K562 (cell line): ENCODE measurements at regions not wholly inside any gene's neighbourhood (a gene's known extent, or its start where the extent isn't known, plus 50 kb on each side); places are given as distances from the start of the nearest gene placed in this dataset.

Experiments used
- ATAC-seq: fragments of 200-7000 bp; cut with Tn5 transposase; 3 replicates; pipeline ENCODE4 v1.9.1; 2020; ENCODE audit warnings: moderate library complexity
- BruUV-seq: library from RNA; stranded (reverse); fragments of 400-500 nt; replicated peaks from 2 replicates; lab custom pipeline; 2021; lab: Mats Ljungman, UMichigan
- CTCF ChIA-PET: fragments of 300-600 bp; formaldehyde crosslinking; extraction: SDS; loops from one replicate; lab custom pipeline; 2021; ENCODE audit warnings: low intra/inter-chr PET ratio; lab: Yijun Ruan, JAX
- POLR2A ChIA-PET: fragments of 300-600, 350-650 bp; sonication (Branson Sonifier 250); formaldehyde crosslinking; extraction: SDS; loops from one replicate; lab custom pipeline; 2021; ENCODE audit warnings: antibody characterized with exemption, inconsistent platforms; lab: Yijun Ruan, JAX
- DNase-seq, 4 experiments: peaks; one replicate each; pipeline versions ENCODE4 v3.0.0 to v3.0.0-alpha.2; 2011 to 2018; ENCODE audit warnings: low spot score in 3 of 4, mixed read lengths in 3 of 4; ENCODE audit errors: extremely low read depth in 1 of 4
- FAIRE-seq: peaks from 2 replicates; lab custom pipeline; 2011; peaks lifted over from hg19 to GRCh38; lab: Jason Lieb, UNC
- H2AFZ ChIP-seq: 2 replicates; pipeline ENCODE4 v1.6.0; 2011; ENCODE audit warnings: low read depth, low read length, control low read depth, inconsistent platforms
- H3K27ac ChIP-seq: fragments of 200-600 bp; 3 replicates; pipeline ENCODE4 v1.8.0; 2011; ENCODE audit warnings: low read depth, mild to moderate bottlenecking, control low read depth, inconsistent platforms, low read length, moderate library complexity, mixed read lengths; ENCODE audit errors: extremely low read depth
- H3K27me3 ChIP-seq, 2 experiments: fragments of 300-600 bp in 1 of 2; 2 replicates in 1 of 2; 3 replicates in 1 of 2; pipeline versions ENCODE4 v1.6.0 to v1.8.0; 2011; ENCODE audit warnings: inconsistent platforms in 2 of 2, low read length in 2 of 2, mild to moderate bottlenecking in 1 of 2, mixed read lengths in 1 of 2, moderate library complexity in 1 of 2; ENCODE audit not compliant: control insufficient read depth in 2 of 2, insufficient read depth in 2 of 2
- H3K36me3 ChIP-seq: fragments of 300-600 bp; 3 replicates; pipeline ENCODE4 v1.8.0; 2011; ENCODE audit warnings: mild to moderate bottlenecking, low read length, inconsistent platforms; ENCODE audit not compliant: control insufficient read depth, insufficient read depth
- H3K4me1 ChIP-seq, 2 experiments: fragments of 200-600 bp in 1 of 2; replicated peaks in 1 of 2; 2 replicates in 1 of 2; 3 replicates in 1 of 2; pipeline versions ENCODE4 v1.5.1 to v1.8.0; 2011; ENCODE audit warnings: inconsistent platforms in 2 of 2, low read length in 2 of 2, mild to moderate bottlenecking in 1 of 2, mixed read lengths in 1 of 2, moderate library complexity in 1 of 2; ENCODE audit not compliant: control insufficient read depth in 2 of 2, insufficient read depth in 2 of 2
- H3K4me2 ChIP-seq: 2 replicates; pipeline ENCODE4 v1.6.1; 2011; ENCODE audit warnings: low read length, control low read depth, inconsistent platforms, mixed read lengths; ENCODE audit not compliant: insufficient read depth
- H3K4me3 ChIP-seq: fragments of 200-600 bp; sonication (generic), shearing (Covaris generic); 2 replicates; pipeline ENCODE4 v1.5.1; 2016; ENCODE audit warnings: control low read depth, inconsistent platforms
- H3K79me2 ChIP-seq: fragments of 200-600 bp; 3 replicates; pipeline ENCODE4 v1.8.0; 2011; ENCODE audit warnings: low read length, inconsistent platforms; ENCODE audit not compliant: control insufficient read depth, insufficient read depth
- H3K9ac ChIP-seq, 2 experiments: 2 replicates each; pipeline versions ENCODE4 v1.6.0 to v1.6.1; 2011; ENCODE audit warnings: low read depth in 2 of 2, low read length in 2 of 2, control low read depth in 1 of 2, inconsistent platforms in 1 of 2, mild to moderate bottlenecking in 1 of 2, mixed read lengths in 1 of 2; ENCODE audit not compliant: insufficient read depth in 1 of 2
- H3K9me1 ChIP-seq: one replicate; pipeline ENCODE4 v1.6.0; 2011; ENCODE audit warnings: inconsistent platforms, mild to moderate bottlenecking, low read length, moderate library complexity; ENCODE audit not compliant: control insufficient read depth, insufficient read depth
- H3K9me3 ChIP-seq: replicated peaks from 2 replicates; pipeline ENCODE4 v1.5.1; 2011; ENCODE audit warnings: low read depth, low read length, inconsistent platforms; ENCODE audit not compliant: control insufficient read depth, insufficient read depth
- H4K20me1 ChIP-seq: replicated peaks from 2 replicates; pipeline ENCODE4 v1.6.1; 2011; ENCODE audit warnings: low read length, inconsistent platforms, mixed read lengths; ENCODE audit not compliant: control insufficient read depth, insufficient read depth
- BRF2 ChIP-seq: IDR thresholded peaks from 3 replicates; pipeline ENCODE4 v1.6.1; 2011; ENCODE audit warnings: borderline replicate concordance, mild to moderate bottlenecking; ENCODE audit not compliant: insufficient read length, insufficient read depth
- C11orf30 ChIP-seq: fragments of 450-650 bp; IDR thresholded peaks from 2 replicates; pipeline ENCODE4 v1.6.1; 2016; ENCODE audit warnings: low read depth, mild to moderate bottlenecking
- KLF13 ChIP-seq: fragments of 450-650 bp; IDR thresholded peaks from 2 replicates; pipeline ENCODE4 v1.6.1; 2016; ENCODE audit warnings: missing genetic modification characterization, low read depth, mild to moderate bottlenecking, missing compliant biosample characterization, moderate library complexity, borderline replicate concordance
- MIER1 ChIP-seq: fragments of 450-650 bp; IDR thresholded peaks from 2 replicates; pipeline ENCODE4 v1.6.1; 2016; ENCODE audit warnings: antibody characterized with exemption, mild to moderate bottlenecking, low read depth
- NFIC ChIP-seq: fragments of 450-650 bp; IDR thresholded peaks from 2 replicates; pipeline ENCODE4 v1.6.1; 2017; ENCODE audit warnings: mild to moderate bottlenecking, inconsistent platforms
- NR2C1 ChIP-seq, 2 experiments: fragments of 450-650 bp; IDR thresholded peaks; 2 replicates each; pipeline ENCODE4 v1.6.1; 2017; ENCODE audit warnings: mild to moderate bottlenecking in 2 of 2, antibody characterized with exemption in 1 of 2, inconsistent platforms in 1 of 2, missing compliant biosample characterization in 1 of 2, missing genetic modification characterization in 1 of 2
- RBM25 ChIP-seq: fragments of 200-400 bp; formaldehyde crosslinking; IDR thresholded peaks from 2 replicates; pipeline ENCODE4 v1.6.1; 2018; ENCODE audit warnings: low read length, low read depth, moderate library complexity; ENCODE audit not compliant: severe bottlenecking
- SAFB2 ChIP-seq: fragments of 200-400 bp; formaldehyde crosslinking; IDR thresholded peaks from 2 replicates; pipeline ENCODE4 v1.6.1; 2018; ENCODE audit warnings: borderline replicate concordance, low read length, low read depth, moderate library complexity; ENCODE audit not compliant: severe bottlenecking
- STAG1 ChIP-seq: sonication (generic); formaldehyde crosslinking; IDR thresholded peaks from 2 replicates; pipeline ENCODE4 v1.5.0; 2020; ENCODE audit warnings: missing genetic modification reagents, borderline replicate concordance
- TGIF2 ChIP-seq: sonication (generic); formaldehyde crosslinking; IDR thresholded peaks from 2 replicates; pipeline ENCODE4 v1.8.1; 2022; ENCODE audit warnings: mild to moderate bottlenecking, missing genetic modification reagents, moderate library complexity
- ZNF507 ChIP-seq: conservative IDR thresholded peaks from 2 replicates; pipeline ENCODE4 v1.6.1; 2017; ENCODE audit warnings: missing genetic modification characterization, missing compliant biosample characterization
- WGBS: fragments of 100-300 bp; shearing (Covaris generic); methylation state at CpG from one replicate; pipeline ENCODE4 v1.1.6; 2016; ENCODE audit warnings: low coverage, mixed read lengths; ENCODE audit not compliant: insufficient coverage; ENCODE audit errors: missing lambda C conversion rate; 5-methylcytosine and 5-hydroxymethylcytosine counted together
- in situ Hi-C: fragments of 300-500 bp; cut with MboI; formaldehyde crosslinking; loops from 4 replicates; pipeline ENCODE4 v1.15.0; 2018; ENCODE audit warnings: inconsistent platforms, mixed read lengths
- intact Hi-C: fragments of 100-400 bp; cut with micrococcal nuclease; formaldehyde crosslinking; loops from 2 replicates; pipeline ENCODE4 v1.14.2; 2022
- TF ChIP-seq, protein P1 (sequence below): fragments of 250-450 bp; sonication (Bioruptor Pico); IDR thresholded peaks from 2 replicates; pipeline ENCODE4 v1.4.0; 2020

GRCh38 chr17:33363475-33363874 is 70.4 kb upstream of the ASIC2 start (continued):
- TF ChIP-seq KLF13 (tag) (no peak), STAG1 (CRISPR knock-in tag) (no peak), C11orf30 (no peak), NFIC (no peak), TGIF2 (CRISPR knock-in tag) (no peak), NR2C1 (IDR thresholded peaks at IDR 0.05) (no peak), NR2C1 (tag; IDR thresholded peaks at IDR 0.05) (no peak)

GRCh38 chr17:33366960-33367359 is 73.9 kb upstream of the ASIC2 start:
- ChIA-PET POLR2A (interaction anchor here (0.7 kb wide), 1 partner anchor 17 kb away, joined by 3 read pairs; no protein-coding TSS in a partner anchor), CTCF (no interaction called here)
- no peak overlapping the region for H2AFZ ChIP-seq
- intact Hi-C loops (no loop called here), in situ Hi-C loops (no loop called here)
- H3K9me1 ChIP-seq, result no peaks in the 10 kb centered on the region
- DNase-seq, result no peak
- no peak for FAIRE-seq
- no TSS peak for BruUV-seq
- H4K20me1 ChIP-seq, result no peaks in the 10 kb centered on the region; the same call in 1 of the 2 replicates
- H3K9ac ChIP-seq, result no peak overlapping the region
- no peaks in the 10 kb centered on the region for H3K27me3 ChIP-seq
- no peak for ATAC-seq
- no peaks in the 10 kb centered on the region for H3K79me2 ChIP-seq
- no peak overlapping the region for H3K27ac ChIP-seq
- no peaks in the 10 kb centered on the region for H3K9me3 ChIP-seq
- WGBS, result 0% methylated on average over 4 of the region's 4 CpGs
- no peaks in the 10 kb centered on the region for H3K36me3 ChIP-seq
- H3K4me2 ChIP-seq, result no peak overlapping the region
- no peak overlapping the region for H3K4me3 ChIP-seq
- no peaks in the 10 kb centered on the region for H3K4me1 ChIP-seq
- TF ChIP-seq, protein P1, sequence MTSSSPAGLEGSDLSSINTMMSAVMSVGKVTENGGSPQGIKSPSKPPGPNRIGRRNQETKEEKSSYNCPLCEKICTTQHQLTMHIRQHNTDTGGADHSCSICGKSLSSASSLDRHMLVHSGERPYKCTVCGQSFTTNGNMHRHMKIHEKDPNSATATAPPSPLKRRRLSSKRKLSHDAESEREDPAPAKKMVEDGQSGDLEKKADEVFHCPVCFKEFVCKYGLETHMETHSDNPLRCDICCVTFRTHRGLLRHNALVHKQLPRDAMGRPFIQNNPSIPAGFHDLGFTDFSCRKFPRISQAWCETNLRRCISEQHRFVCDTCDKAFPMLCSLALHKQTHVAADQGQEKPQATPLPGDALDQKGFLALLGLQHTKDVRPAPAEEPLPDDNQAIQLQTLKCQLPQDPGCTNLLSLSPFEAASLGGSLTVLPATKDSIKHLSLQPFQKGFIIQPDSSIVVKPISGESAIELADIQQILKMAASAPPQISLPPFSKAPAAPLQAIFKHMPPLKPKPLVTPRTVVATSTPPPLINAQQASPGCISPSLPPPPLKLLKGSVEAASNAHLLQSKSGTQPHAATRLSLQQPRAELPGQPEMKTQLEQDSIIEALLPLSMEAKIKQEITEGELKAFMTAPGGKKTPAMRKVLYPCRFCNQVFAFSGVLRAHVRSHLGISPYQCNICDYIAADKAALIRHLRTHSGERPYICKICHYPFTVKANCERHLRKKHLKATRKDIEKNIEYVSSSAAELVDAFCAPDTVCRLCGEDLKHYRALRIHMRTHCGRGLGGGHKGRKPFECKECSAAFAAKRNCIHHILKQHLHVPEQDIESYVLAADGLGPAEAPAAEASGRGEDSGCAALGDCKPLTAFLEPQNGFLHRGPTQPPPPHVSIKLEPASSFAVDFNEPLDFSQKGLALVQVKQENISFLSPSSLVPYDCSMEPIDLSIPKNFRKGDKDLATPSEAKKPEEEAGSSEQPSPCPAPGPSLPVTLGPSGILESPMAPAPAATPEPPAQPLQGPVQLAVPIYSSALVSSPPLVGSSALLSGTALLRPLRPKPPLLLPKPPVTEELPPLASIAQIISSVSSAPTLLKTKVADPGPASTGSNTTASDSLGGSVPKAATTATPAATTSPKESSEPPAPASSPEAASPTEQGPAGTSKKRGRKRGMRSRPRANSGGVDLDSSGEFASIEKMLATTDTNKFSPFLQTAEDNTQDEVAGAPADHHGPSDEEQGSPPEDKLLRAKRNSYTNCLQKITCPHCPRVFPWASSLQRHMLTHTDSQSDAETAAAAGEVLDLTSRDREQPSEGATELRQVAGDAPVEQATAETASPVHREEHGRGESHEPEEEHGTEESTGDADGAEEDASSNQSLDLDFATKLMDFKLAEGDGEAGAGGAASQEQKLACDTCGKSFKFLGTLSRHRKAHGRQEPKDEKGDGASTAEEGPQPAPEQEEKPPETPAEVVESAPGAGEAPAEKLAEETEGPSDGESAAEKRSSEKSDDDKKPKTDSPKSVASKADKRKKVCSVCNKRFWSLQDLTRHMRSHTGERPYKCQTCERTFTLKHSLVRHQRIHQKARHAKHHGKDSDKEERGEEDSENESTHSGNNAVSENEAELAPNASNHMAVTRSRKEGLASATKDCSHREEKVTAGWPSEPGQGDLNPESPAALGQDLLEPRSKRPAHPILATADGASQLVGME (CRISPR knock-in tag), result no peak
- no peak for TF ChIP-seq RBM25
- TF ChIP-seq MIER1, result no peak
- no peak for TF ChIP-seq ZNF507 (tag)
- TF ChIP-seq SAFB2, result no peak
- TF ChIP-seq BRF2, result no peak
